Adrenal gland (tissue), 9 donors: ENCODE measurements at regions not wholly inside any gene's neighbourhood (a gene's known extent, or its start where the extent isn't known, plus 50 kb on each side); places are given as distances from the start of the nearest gene placed in this dataset.

Experiments used
- DNase-seq, 7 donors: peaks; one replicate each; pipeline ENCODE4 v3.0.0-alpha.2; 2019 to 2020
- H3K27ac ChIP-seq, 5 donors: fragments of 200-600 bp; sonication (generic) in 4 of 5; 1 replicate in 3 of 5; 2 replicates in 2 of 5; pipeline versions ENCODE4 v1.5.1 to v1.8.0; 2016 to 2020; ENCODE audit warnings: mild to moderate bottlenecking in 1 of 5
- H3K27me3 ChIP-seq: fragments of 200-600 bp; 2 replicates; pipeline ENCODE4 v1.8.0; 2021
- H3K36me3 ChIP-seq, 2 donors: fragments of 200-600 bp; replicated peaks in 1 of 2; 1 replicate in 1 of 2; 2 replicates in 1 of 2; pipeline versions ENCODE4 v1.5.1 to v1.8.0; 2018 to 2022
- H3K4me1 ChIP-seq, 2 donors: fragments of 200-600 bp; replicated peaks in 1 of 2; 1 replicate in 1 of 2; 2 replicates in 1 of 2; pipeline versions ENCODE4 v1.5.1 to v1.8.0; 2018 to 2021
- H3K4me3 ChIP-seq, 4 donors: fragments of 200-600 bp; sonication (generic) in 3 of 4; one replicate each; pipeline ENCODE4 v1.5.1; 2016 to 2018
- H3K9me3 ChIP-seq, 3 donors: fragments of 200-600 bp; sonication (generic) in 1 of 3; replicated peaks in 1 of 3; 1 replicate in 2 of 3; 2 replicates in 1 of 3; pipeline versions ENCODE4 v1.5.1 to v1.8.0; 2016 to 2021
- CTCF ChIP-seq, 6 experiments: fragments of 450-650 bp in 4 of 6; fragments of 200-600 bp in 2 of 6; sonication (generic) in 1 of 6; IDR thresholded peaks; 1 replicate in 5 of 6; 2 replicates in 1 of 6; pipeline versions ENCODE4 v1.5.1 to v1.8.0; 2016 to 2021; ENCODE audit warnings: antibody characterized with exemption in 6 of 6, mild to moderate bottlenecking in 2 of 6, moderate library complexity in 1 of 6
- POLR2A ChIP-seq, 2 donors: fragments of 450-650 bp; IDR thresholded peaks; one replicate each; pipeline ENCODE4 v1.6.1; 2017; ENCODE audit warnings: antibody characterized with exemption in 2 of 2, mild to moderate bottlenecking in 2 of 2, moderate library complexity in 1 of 2
- WGBS, 4 donors: extraction: QIAGEN DNeasy Blood & Tissue Kit in 2 of 4; methylation state at CpG; one replicate each; pipeline versions ENCODE4 v1.1.5 to v1.1.7; 2013 to 2017; 5-methylcytosine and 5-hydroxymethylcytosine counted together
- intact Hi-C, 2 donors: fragments of 100-400 bp; cut with DNase I; formaldehyde crosslinking; loops; one replicate each; pipeline versions ENCODE4 v1.14.1 to v1.15.0; 2022 to 2023
- donor health status: healthy with polysubstance abuse.
- donor health status: Bipolar disorder and iron deficiency.
- donor health status: DM: yes; HTN: yes; CAD: no.
- donor health status: DM: no; HTN: no; CAD: no.
- donor health status: DM: no; HTN: no; CAD: no.

DNA sequence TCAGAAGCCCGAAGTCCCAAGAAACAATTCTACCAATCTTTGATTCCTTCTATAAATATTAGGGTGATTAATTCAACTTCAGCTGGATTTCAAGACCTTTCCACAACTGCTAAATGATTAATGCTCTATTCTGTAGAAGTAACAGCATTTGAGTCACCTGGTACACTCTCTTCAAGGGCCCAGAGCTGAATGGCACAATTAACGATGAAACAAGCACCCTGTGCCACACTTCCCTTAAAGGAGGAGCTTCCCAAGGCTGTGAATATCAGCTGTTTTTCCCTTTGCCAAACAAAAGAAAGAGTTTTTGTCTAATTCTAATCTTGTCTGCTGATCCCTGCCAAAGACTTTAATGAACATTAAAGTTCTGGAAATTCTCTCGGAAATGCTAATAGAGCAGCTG is 56.0 kb downstream of the BOD1L2 start:
- Histone ChIP-seq H3K36me3 (no peaks in the 10 kb centered on the region), H3K9me3 (no peaks in the 10 kb centered on the region), H3K4me3 (no peak overlapping the region), H3K27me3 (no peaks in the 10 kb centered on the region), H3K27ac (no peak overlapping the region), H3K4me1 (no peaks in the 10 kb centered on the region)
- intact Hi-C loops = no loop called here
- 68 to 74% (median 70%) methylated on average over 3 of the region's 3 CpGs for WGBS, 4 donors
- no peak for DNase-seq
- TF ChIP-seq CTCF (IDR thresholded peaks at IDR 0.05) (no peak), POLR2A (IDR thresholded peaks at IDR 0.05) (no peak)

DNA sequence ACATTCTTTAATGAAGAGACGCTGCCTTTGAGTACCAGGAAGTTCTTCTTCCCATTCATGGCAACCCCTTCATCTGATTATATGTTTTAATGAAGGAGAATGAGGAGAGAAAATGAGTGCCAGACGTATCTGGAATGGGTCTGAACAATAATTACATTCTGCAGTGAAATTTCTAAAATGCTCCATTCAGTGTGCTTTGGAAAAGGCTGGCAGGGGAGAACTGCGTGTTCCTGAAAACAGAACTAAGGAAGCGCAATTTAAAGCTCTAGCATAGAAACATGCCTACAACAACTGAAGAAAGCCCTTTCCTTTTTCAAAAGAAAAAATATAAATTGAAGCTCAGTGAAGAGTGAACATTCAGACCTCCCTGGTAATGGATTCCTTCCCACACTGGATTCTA is 58.8 kb downstream of the BOD1L2 start:
- intact Hi-C loops = no loop called here
- Histone ChIP-seq H3K27ac (no peak overlapping the region), H3K4me3 (no peak overlapping the region), H3K27me3 (peaks cover 6% of the 10 kb centered on the region), H3K9me3 (no peaks in the 10 kb centered on the region), H3K36me3 (no peaks in the 10 kb centered on the region), H3K4me1 (peaks cover 0 to 8% of the 10 kb centered on the region in 2 donors)
- WGBS, 4 donors = 67 to 79% (median 72%) methylated on average over 4 of the region's 4 CpGs
- no peak for DNase-seq
- TF ChIP-seq POLR2A (IDR thresholded peaks at IDR 0.05) (no peak), CTCF (IDR thresholded peaks at IDR 0.05) (no peak)

GRCh38 chr18:57207124-57207916 is 60.4 kb downstream of the BOD1L2 start:
- Histone ChIP-seq H3K4me3 (no peak overlapping the region), H3K9me3 (no peaks in the 10 kb centered on the region), H3K4me1 (peaks cover 0 to 8% of the 10 kb centered on the region in 2 donors), H3K27me3 (peaks cover 12% of the 10 kb centered on the region), H3K36me3 (no peaks in the 10 kb centered on the region), H3K27ac (no peak overlapping the region)
- WGBS, 4 donors = 55 to 70% (median 60%) methylated on average over 6 of the region's 6 CpGs
- no peak for TF ChIP-seq CTCF (IDR thresholded peaks at IDR 0.05)
- TF ChIP-seq POLR2A (IDR thresholded peaks at IDR 0.05) = no peak
- intact Hi-C loops = no loop called here
- DNase-seq = no peak

- Histone ChIP-seq H3K4me3 (no peak overlapping the region), H3K27me3 (peaks cover 12% of the 10 kb centered on the region), H3K27ac (no peak overlapping the region), H3K36me3 (no peaks in the 10 kb centered on the region), H3K9me3 (no peaks in the 10 kb centered on the region), H3K4me1 (peaks cover 0 to 8% of the 10 kb centered on the region in 2 donors)
- no peak for DNase-seq
- WGBS, 4 donors = 59 to 62% (median 62%) methylated on average over 7 of the region's 7 CpGs
- intact Hi-C loops = no loop called here
- TF ChIP-seq POLR2A (IDR thresholded peaks at IDR 0.05) (no peak), CTCF (IDR thresholded peaks at IDR 0.05) (no peak)
Observed at GRCh38 chr18:57208047-57208446, 61.2 kb downstream of the BOD1L2 start.
